ENCODE measurements at regions not wholly inside any gene's neighbourhood (a gene's known extent, or its start where the extent isn't known, plus 50 kb on each side); places are given as distances from the start of the nearest gene placed in this dataset.

GRCh38 chr11:28412029-28412428 is 303.8 kb downstream of the METTL15 start:
- no peak for TF ChIP-seq CTCF (IDR thresholded peaks at IDR 0.05; ENCODE audit: low read depth, low read length)
- H3K4me3 ChIP-seq (ENCODE audit: low read depth, low read length), result no peak overlapping the region

DNA sequence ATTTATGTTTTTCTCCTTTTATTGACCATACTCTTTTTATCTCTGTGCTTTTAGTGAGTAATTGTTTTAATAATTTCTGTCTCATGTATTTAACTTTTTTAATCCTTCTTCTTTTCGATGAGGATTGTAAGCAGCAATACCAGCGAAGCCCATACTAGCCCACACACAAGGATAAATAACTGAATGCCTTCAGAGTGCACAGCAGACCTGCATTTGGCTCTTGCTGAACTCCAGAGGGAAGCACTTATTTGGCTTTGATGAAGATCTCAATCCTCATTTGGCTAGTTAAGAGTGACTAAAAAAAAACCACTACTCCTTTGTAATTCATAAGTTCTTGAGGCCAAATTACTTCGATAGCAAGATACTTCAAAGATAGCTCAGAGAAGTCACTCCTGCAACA is 293.3 kb downstream of the METTL15 start:
- no peak overlapping the region for H3K4me3 ChIP-seq (ENCODE audit: low read depth, low read length)
- no peak overlapping the region for H3K27ac ChIP-seq
- H3K27me3 ChIP-seq (ENCODE audit: insufficient read depth, low read depth, severe bottlenecking), result no peaks in the 10 kb centered on the region
- H3K9me3 ChIP-seq (ENCODE audit: severe bottlenecking), result peaks cover 2% of the 10 kb centered on the region
- DNase-seq, result no peak
- no peaks in the 10 kb centered on the region for H3K36me3 ChIP-seq
- TF ChIP-seq CTCF (IDR thresholded peaks at IDR 0.05; ENCODE audit: low read depth, low read length), result no peak

More at GRCh38 chr11:28412029-28412428, 303.8 kb downstream of the METTL15 start:
- Histone ChIP-seq H3K36me3 (no peaks in the 10 kb centered on the region), H3K27me3 (ENCODE audit: insufficient read depth, low read depth, severe bottlenecking) (no peaks in the 10 kb centered on the region), H3K27ac (no peak overlapping the region), H3K9me3 (ENCODE audit: severe bottlenecking) (no peaks in the 10 kb centered on the region)
- DNase-seq, result no peak

DNA sequence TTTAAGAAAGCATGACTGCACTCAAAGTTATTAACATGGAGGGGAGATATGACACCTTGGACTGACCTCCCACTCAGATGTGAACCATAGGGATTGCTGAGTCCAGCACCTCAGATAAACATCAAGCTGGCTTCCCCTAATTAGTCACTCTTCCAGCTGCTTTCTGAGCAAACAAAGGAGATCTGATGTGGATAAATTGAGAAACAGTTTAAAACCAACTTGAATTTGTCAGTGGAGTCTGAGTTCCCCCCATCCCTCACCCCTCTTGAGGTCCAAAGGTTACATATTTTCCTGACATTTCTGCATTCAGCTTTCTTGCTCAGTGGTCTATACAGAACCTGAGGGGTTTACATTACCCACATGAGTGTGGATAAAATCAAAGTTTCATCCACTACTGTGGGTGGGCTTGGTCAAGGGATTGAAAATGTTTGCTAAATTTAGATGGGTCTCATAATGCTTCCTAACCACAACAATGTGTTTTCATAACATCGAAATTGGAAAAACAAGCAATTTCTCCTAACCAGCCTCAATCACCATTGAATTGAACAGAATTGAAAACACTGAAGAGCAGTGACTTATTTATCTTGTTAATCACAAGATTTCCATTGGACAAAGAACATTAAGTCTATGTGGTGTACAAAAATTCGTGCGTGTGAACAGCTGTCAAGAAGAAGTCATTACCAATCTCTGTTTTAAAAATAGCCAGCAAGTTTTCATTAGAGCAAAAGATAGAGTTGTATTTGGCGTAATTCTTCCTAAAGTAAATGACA is 292.3 kb downstream of the METTL15 start:
- no peaks in the 10 kb centered on the region for H3K27me3 ChIP-seq (ENCODE audit: insufficient read depth, low read depth, severe bottlenecking)
- H3K27ac ChIP-seq, result no peak overlapping the region
- TF ChIP-seq CTCF (IDR thresholded peaks at IDR 0.05; ENCODE audit: low read depth, low read length), result no peak
- H3K36me3 ChIP-seq, result no peaks in the 10 kb centered on the region
- DNase-seq, result no peak
- H3K4me3 ChIP-seq (ENCODE audit: low read depth, low read length), result no peak overlapping the region
- peaks cover 2% of the 10 kb centered on the region for H3K9me3 ChIP-seq (ENCODE audit: severe bottlenecking)

GRCh38 chr11:28393348-28393747 is 285.2 kb downstream of the METTL15 start:
- Histone ChIP-seq H3K4me3 (ENCODE audit: low read depth, low read length) (no peak overlapping the region), H3K36me3 (no peaks in the 10 kb centered on the region), H3K9me3 (ENCODE audit: severe bottlenecking) (no peaks in the 10 kb centered on the region), H3K27ac (no peak overlapping the region), H3K27me3 (ENCODE audit: insufficient read depth, low read depth, severe bottlenecking) (no peaks in the 10 kb centered on the region)
- TF ChIP-seq CTCF (IDR thresholded peaks at IDR 0.05; ENCODE audit: low read depth, low read length), result no peak
- no peak for DNase-seq

DNA sequence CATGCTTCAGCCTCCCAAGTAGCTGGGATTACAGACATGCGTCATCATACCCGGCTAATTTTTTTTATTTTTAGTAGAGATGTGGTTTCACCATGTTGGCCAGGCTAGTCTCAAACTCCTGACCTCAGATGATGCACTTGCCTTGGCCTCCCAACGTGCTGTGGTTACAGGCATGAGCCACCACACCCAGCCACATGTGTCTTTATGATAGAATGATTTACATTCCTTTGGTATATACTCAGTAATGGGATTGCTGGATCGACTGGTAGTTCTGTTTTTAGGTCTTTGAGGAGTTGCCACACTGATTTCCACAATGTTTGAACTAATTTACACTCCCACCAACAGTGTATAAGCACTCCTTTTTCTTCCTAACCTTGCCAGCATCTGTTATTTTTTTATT is 276.2 kb downstream of the METTL15 start:
- DNase-seq, result no peak
- no peaks in the 10 kb centered on the region for H3K9me3 ChIP-seq (ENCODE audit: severe bottlenecking)
- no peak overlapping the region for H3K4me3 ChIP-seq (ENCODE audit: low read depth, low read length)
- H3K27ac ChIP-seq, result no peak overlapping the region
- no peaks in the 10 kb centered on the region for H3K36me3 ChIP-seq
- H3K27me3 ChIP-seq (ENCODE audit: insufficient read depth, low read depth, severe bottlenecking), result no peaks in the 10 kb centered on the region
- TF ChIP-seq CTCF (IDR thresholded peaks at IDR 0.05; ENCODE audit: low read depth, low read length), result no peak

- Histone ChIP-seq H3K4me3 (ENCODE audit: low read depth, low read length) (no peak overlapping the region), H3K9me3 (ENCODE audit: severe bottlenecking) (no peaks in the 10 kb centered on the region), H3K36me3 (no peaks in the 10 kb centered on the region), H3K27ac (no peak overlapping the region), H3K27me3 (ENCODE audit: insufficient read depth, low read depth, severe bottlenecking) (no peaks in the 10 kb centered on the region)
- DNase-seq, result no peak
- no peak for TF ChIP-seq CTCF (IDR thresholded peaks at IDR 0.05; ENCODE audit: low read depth, low read length)
These were observed 275.3 kb downstream of the METTL15 start for GRCh38 chr11:28383456-28383855.
